Peyer's patch (tissue), 4 donors: ENCODE measurements at regions not wholly inside any gene's neighbourhood (a gene's known extent, or its start where the extent isn't known, plus 50 kb on each side); places are given as distances from the start of the nearest gene placed in this dataset.
"Not testable (repeated sequence)": the region's sequence is repeated elsewhere in the genome, so short reads cannot be mapped to it uniquely, and the experiment has no call there.

ENCODE experiments used
- DNase-seq, 3 donors: peaks; one replicate each; pipeline ENCODE4 v3.0.0-alpha.2; 2017 to 2019
- H3K27ac ChIP-seq, 4 donors: fragments of 200-600 bp; sonication (generic); one replicate each; pipeline ENCODE4 v1.5.1; 2016 to 2019
- H3K27me3 ChIP-seq, 2 donors: fragments of 200-600 bp; sonication (generic); one replicate each; pipeline ENCODE4 v1.5.1; 2019
- H3K36me3 ChIP-seq, 3 donors: fragments of 200-600 bp; sonication (generic); one replicate each; pipeline ENCODE4 v1.5.1; 2016 to 2019
- H3K4me1 ChIP-seq, 4 donors: fragments of 200-600 bp; sonication (generic); one replicate each; pipeline ENCODE4 v1.5.1; 2016 to 2019
- H3K4me3 ChIP-seq, 4 donors: fragments of 200-600 bp; sonication (generic); 1 replicate in 3 of 4; 2 replicates in 1 of 4; pipeline ENCODE4 v1.5.1; 2016 to 2019; ENCODE audit warnings: mild to moderate bottlenecking in 1 of 4
- H3K9me3 ChIP-seq, 4 donors: fragments of 200-600 bp; sonication (generic); one replicate each; pipeline ENCODE4 v1.5.1; 2016 to 2019; ENCODE audit warnings: mild to moderate bottlenecking in 1 of 4
- CTCF ChIP-seq, 6 experiments: fragments of 450-650 bp in 4 of 6; fragments of 200-600 bp in 2 of 6; sonication (generic) in 1 of 6; IDR thresholded peaks; one replicate each; pipeline ENCODE4 v1.5.1; 2017 to 2019; ENCODE audit warnings: antibody characterized with exemption in 6 of 6, mild to moderate bottlenecking in 3 of 6, moderate library complexity in 1 of 6
- POLR2A ChIP-seq, 2 donors: fragments of 450-650 bp; IDR thresholded peaks; one replicate each; pipeline ENCODE4 v1.5.1; 2017; ENCODE audit warnings: antibody characterized with exemption in 2 of 2, mild to moderate bottlenecking in 2 of 2, moderate library complexity in 2 of 2

GRCh38 chr2:94602466-94602865, 268.8 kb upstream of the TEKT4 start:
- Histone ChIP-seq H3K27ac (no peak overlapping the region), H3K9me3 (no peaks in the 10 kb centered on the region), H3K4me3 (no peak overlapping the region), H3K4me1 (no peaks in the 10 kb centered on the region), H3K36me3 (no peaks in the 10 kb centered on the region), H3K27me3 (no peaks in the 10 kb centered on the region)
- no peak for DNase-seq
- TF ChIP-seq POLR2A (IDR thresholded peaks at IDR 0.05) (no peak), CTCF (IDR thresholded peaks at IDR 0.05) (no peak)

GRCh38 chr2:94622113-94622618, 249.1 kb upstream of the TEKT4 start:
- H3K27me3 ChIP-seq = no peaks in the 10 kb centered on the region
- H3K36me3 ChIP-seq = no peaks in the 10 kb centered on the region
- TF ChIP-seq CTCF (IDR thresholded peaks at IDR 0.05) (no peak), POLR2A (IDR thresholded peaks at IDR 0.05) (no peak)
- H3K4me1 ChIP-seq = no peaks in the 10 kb centered on the region
- H3K27ac ChIP-seq = no peak overlapping the region
- no peak overlapping the region for H3K4me3 ChIP-seq
- DNase-seq = no peak
- no peaks in the 10 kb centered on the region for H3K9me3 ChIP-seq

GRCh38 chr2:94628953-94629352, 242.3 kb upstream of the TEKT4 start:
- H3K27ac ChIP-seq, DNase-seq, H3K27me3 ChIP-seq, H3K4me1 ChIP-seq, H3K9me3 ChIP-seq, H3K4me3 ChIP-seq, H3K36me3 ChIP-seq: not testable (repeated sequence)

- H3K4me1 ChIP-seq, H3K4me3 ChIP-seq, H3K36me3 ChIP-seq, DNase-seq, H3K9me3 ChIP-seq, H3K27me3 ChIP-seq, H3K27ac ChIP-seq: not testable (repeated sequence)
Measured at GRCh38 chr2:94641397-94641796, 229.8 kb upstream of the TEKT4 start.

GRCh38 chr2:94652131-94652530, 219.1 kb upstream of the TEKT4 start:
- H3K9me3 ChIP-seq, H3K36me3 ChIP-seq, H3K4me1 ChIP-seq, H3K27ac ChIP-seq, DNase-seq, H3K27me3 ChIP-seq, H3K4me3 ChIP-seq: not testable (repeated sequence)

GRCh38 chr2:94669858-94670257, 201.4 kb upstream of the TEKT4 start:
- H3K36me3 ChIP-seq, DNase-seq, H3K4me1 ChIP-seq, H3K27me3 ChIP-seq, H3K27ac ChIP-seq, H3K9me3 ChIP-seq, H3K4me3 ChIP-seq: not testable (repeated sequence)

GRCh38 chr2:94694236-94694635, 177.0 kb upstream of the TEKT4 start:
- not testable (repeated sequence) for H3K4me3 ChIP-seq, H3K27ac ChIP-seq, H3K27me3 ChIP-seq, H3K36me3 ChIP-seq, DNase-seq, H3K9me3 ChIP-seq, H3K4me1 ChIP-seq

GRCh38 chr2:94708982-94709381, 162.2 kb upstream of the TEKT4 start:
- not testable (repeated sequence) for H3K27ac ChIP-seq, H3K4me3 ChIP-seq, H3K9me3 ChIP-seq, DNase-seq, H3K27me3 ChIP-seq, H3K36me3 ChIP-seq, H3K4me1 ChIP-seq

GRCh38 chr2:94725543-94725942, 145.7 kb upstream of the TEKT4 start:
- Histone ChIP-seq H3K27ac (no peak overlapping the region), H3K27me3 (no peaks in the 10 kb centered on the region), H3K9me3 (no peaks in the 10 kb centered on the region), H3K4me3 (no peak overlapping the region), H3K36me3 (no peaks in the 10 kb centered on the region), H3K4me1 (no peaks in the 10 kb centered on the region)
- no peak for DNase-seq
- TF ChIP-seq CTCF (IDR thresholded peaks at IDR 0.05) = no peak
- TF ChIP-seq POLR2A (IDR thresholded peaks at IDR 0.05) = no peak

GRCh38 chr2:94735536-94735935, 135.7 kb upstream of the TEKT4 start:
- H3K9me3 ChIP-seq, H3K4me1 ChIP-seq, DNase-seq, H3K4me3 ChIP-seq, H3K27me3 ChIP-seq, H3K36me3 ChIP-seq, H3K27ac ChIP-seq: not testable (repeated sequence)

- not testable (repeated sequence) for H3K9me3 ChIP-seq, DNase-seq, H3K4me3 ChIP-seq
Measured at GRCh38 chr2:94737145-94737544, 134.1 kb upstream of the TEKT4 start.

GRCh38 chr2:94737736-94738342, 133.4 kb upstream of the TEKT4 start:
- not testable (repeated sequence) for H3K4me1 ChIP-seq, H3K36me3 ChIP-seq, H3K9me3 ChIP-seq, H3K4me3 ChIP-seq, DNase-seq, H3K27me3 ChIP-seq, H3K27ac ChIP-seq

More at GRCh38 chr2:94737145-94737544, 134.1 kb upstream of the TEKT4 start:
- not testable (repeated sequence) for H3K36me3 ChIP-seq, H3K27me3 ChIP-seq, H3K27ac ChIP-seq, H3K4me1 ChIP-seq
